ENCODE measurements at regions not wholly inside any gene's neighbourhood (a gene's known extent, or its start where the extent isn't known, plus 50 kb on each side); places are given as distances from the start of the nearest gene placed in this dataset.
"Not testable (repeated sequence)": the region's sequence is repeated elsewhere in the genome, so short reads cannot be mapped to it uniquely, and the experiment has no call there.

GRCh38 chr1:147390185-147390542, 147.7 kb downstream of the CHD1L start (continued):
- TF ChIP-seq REST (IDR thresholded peaks at IDR 0.05) (no peak), CHD2 (IDR thresholded peaks at IDR 0.05; ENCODE audit: low read length, partially characterized antibody) (no peak)

DNA sequence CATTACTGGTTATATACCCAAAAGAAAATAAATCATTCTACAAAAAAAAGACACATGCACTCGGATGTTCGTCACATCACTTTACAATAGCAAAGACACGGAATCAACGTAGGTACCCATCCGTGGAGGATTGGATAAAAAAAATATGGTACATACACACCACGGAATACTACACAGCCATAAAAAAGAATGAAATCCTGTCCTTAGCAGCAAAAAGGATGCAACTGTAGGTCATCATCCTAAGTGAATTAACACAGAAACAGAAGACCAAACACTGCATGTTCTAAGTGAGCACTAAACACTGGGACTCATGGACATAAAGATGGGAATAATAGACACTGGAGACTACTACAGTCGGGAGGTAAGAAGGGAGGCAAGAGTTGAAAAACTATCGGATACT, 148.6 kb downstream of the CHD1L start:
- Histone ChIP-seq H3K4me3 (no peak overlapping the region), H3K4me2 (no peak overlapping the region), H3K4me1 (no peaks in the 10 kb centered on the region), H3K9me3 (no peaks in the 10 kb centered on the region; the same call in 2 of the 3 replicates), H3K27ac (no peak overlapping the region)
- ATAC-seq (no peak), DNase-seq (ENCODE audit: low read depth in 1 of 2, low spot score in 1 of 2) (no peak), FAIRE-seq (no peak)
- ChIA-PET POLR2A (no interaction called here), CTCF (no interaction called here)
- TF ChIP-seq RNF2 (IDR thresholded peaks at IDR 0.05; ENCODE audit: borderline replicate concordance, low read depth) (no peak), POLR2AphosphoS2 (conservative IDR thresholded peaks at IDR 0.05; ENCODE audit: low read length) (no peak), EP300 (IDR thresholded peaks at IDR 0.05) (no peak), HEYL (CRISPR knock-in tag; IDR thresholded peaks at IDR 0.05) (no peak), HOXB5 (CRISPR knock-in tag; IDR thresholded peaks at IDR 0.05) (no peak), MAX (IDR thresholded peaks at IDR 0.05) (no peak), MAFK (IDR thresholded peaks at IDR 0.05; ENCODE audit: partially characterized antibody) (no peak), HOXA7 (CRISPR knock-in tag; IDR thresholded peaks at IDR 0.05) (no peak), CEBPB (IDR thresholded peaks at IDR 0.05) (no peak), ZFP36 (IDR thresholded peaks at IDR 0.05; ENCODE audit: borderline replicate concordance, partially characterized antibody) (no peak), CBX8 (IDR thresholded peaks at IDR 0.05) (no peak), HDAC2 (IDR thresholded peaks at IDR 0.05) (no peak), POLR2A (IDR thresholded peaks at IDR 0.05; ENCODE audit: low read length) (no peak), HOXB13 (CRISPR knock-in tag; IDR thresholded peaks at IDR 0.05; ENCODE audit: low read depth) (no peak), CHD2 (IDR thresholded peaks at IDR 0.05; ENCODE audit: low read length, partially characterized antibody) (no peak), JUN (IDR thresholded peaks at IDR 0.05) (no peak), TFCP2L1 (CRISPR knock-in tag; IDR thresholded peaks at IDR 0.05) (no peak)
- TF ChIP-seq, protein P1, sequence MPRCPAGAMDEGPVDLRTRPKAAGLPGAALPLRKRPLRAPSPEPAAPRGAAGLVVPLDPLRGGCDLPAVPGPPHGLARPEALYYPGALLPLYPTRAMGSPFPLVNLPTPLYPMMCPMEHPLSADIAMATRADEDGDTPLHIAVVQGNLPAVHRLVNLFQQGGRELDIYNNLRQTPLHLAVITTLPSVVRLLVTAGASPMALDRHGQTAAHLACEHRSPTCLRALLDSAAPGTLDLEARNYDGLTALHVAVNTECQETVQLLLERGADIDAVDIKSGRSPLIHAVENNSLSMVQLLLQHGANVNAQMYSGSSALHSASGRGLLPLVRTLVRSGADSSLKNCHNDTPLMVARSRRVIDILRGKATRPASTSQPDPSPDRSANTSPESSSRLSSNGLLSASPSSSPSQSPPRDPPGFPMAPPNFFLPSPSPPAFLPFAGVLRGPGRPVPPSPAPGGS (IDR thresholded peaks at IDR 0.05) = no peak
- TF ChIP-seq, protein P2, sequence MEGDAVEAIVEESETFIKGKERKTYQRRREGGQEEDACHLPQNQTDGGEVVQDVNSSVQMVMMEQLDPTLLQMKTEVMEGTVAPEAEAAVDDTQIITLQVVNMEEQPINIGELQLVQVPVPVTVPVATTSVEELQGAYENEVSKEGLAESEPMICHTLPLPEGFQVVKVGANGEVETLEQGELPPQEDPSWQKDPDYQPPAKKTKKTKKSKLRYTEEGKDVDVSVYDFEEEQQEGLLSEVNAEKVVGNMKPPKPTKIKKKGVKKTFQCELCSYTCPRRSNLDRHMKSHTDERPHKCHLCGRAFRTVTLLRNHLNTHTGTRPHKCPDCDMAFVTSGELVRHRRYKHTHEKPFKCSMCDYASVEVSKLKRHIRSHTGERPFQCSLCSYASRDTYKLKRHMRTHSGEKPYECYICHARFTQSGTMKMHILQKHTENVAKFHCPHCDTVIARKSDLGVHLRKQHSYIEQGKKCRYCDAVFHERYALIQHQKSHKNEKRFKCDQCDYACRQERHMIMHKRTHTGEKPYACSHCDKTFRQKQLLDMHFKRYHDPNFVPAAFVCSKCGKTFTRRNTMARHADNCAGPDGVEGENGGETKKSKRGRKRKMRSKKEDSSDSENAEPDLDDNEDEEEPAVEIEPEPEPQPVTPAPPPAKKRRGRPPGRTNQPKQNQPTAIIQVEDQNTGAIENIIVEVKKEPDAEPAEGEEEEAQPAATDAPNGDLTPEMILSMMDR (IDR thresholded peaks at IDR 0.05) = no peak
- TF ChIP-seq, protein P3, sequence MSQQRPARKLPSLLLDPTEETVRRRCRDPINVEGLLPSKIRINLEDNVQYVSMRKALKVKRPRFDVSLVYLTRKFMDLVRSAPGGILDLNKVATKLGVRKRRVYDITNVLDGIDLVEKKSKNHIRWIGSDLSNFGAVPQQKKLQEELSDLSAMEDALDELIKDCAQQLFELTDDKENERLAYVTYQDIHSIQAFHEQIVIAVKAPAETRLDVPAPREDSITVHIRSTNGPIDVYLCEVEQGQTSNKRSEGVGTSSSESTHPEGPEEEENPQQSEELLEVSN (IDR thresholded peaks at IDR 0.05; ENCODE audit: borderline replicate concordance, low read depth) = no peak
- 20% methylated on average over 8 of the region's 8 CpGs for WGBS (ENCODE audit: missing lambda C conversion rate)

DNA sequence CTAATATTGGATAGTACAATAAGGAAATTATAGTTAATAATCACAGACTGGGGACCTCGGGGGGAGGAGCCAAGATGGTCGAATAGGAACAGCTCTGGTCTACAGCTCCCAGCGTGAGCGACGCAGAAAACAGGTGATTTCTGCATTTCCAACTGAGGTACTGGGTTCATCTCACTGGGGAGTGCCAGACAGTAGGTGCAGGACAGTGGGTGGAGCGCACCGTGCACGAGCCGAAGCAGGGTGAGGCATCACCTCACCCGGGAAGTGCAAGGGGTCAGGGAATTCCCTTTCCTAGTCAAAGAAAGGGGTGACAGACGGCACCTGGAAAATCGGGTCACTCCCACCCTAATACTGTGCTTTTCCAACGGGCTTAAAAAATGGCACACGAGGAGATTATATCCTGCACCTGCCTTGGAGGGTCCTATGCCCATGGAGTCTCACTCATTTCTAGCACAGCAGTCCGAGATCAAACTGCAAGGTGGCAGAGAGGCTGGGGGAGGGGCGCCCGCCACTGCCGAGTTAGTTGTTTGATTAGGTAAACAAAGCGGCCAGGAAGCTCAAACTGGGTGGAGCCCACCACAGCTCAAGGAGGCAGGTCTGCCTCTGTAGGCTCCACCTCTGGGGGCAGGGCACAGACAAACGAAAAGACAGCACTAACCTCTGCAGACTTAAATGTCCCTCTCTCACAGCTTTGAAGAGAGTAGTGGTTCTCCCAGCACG, 138.8 kb upstream of the BCL9 start:
- FAIRE-seq; POLR2A ChIA-PET; H3K27ac ChIP-seq; H3K4me1 ChIP-seq; ATAC-seq; H3K9me3 ChIP-seq; DNase-seq (ENCODE audit: low read depth in 1 of 2, low spot score in 1 of 2): not testable (repeated sequence)
- CTCF ChIA-PET = interaction anchor here (0.8 kb wide), 1 partner anchor 12 kb away, joined by 3 read pairs; no protein-coding TSS in a partner anchor
- Histone ChIP-seq H3K4me3 (peak overlapping the region; percentile 36; the same call in 2 of the 3 replicates), H3K4me2 (peak overlapping the region; percentile 71)
- 3% methylated on average over 20 of the region's 21 CpGs for WGBS (ENCODE audit: missing lambda C conversion rate)

DNA sequence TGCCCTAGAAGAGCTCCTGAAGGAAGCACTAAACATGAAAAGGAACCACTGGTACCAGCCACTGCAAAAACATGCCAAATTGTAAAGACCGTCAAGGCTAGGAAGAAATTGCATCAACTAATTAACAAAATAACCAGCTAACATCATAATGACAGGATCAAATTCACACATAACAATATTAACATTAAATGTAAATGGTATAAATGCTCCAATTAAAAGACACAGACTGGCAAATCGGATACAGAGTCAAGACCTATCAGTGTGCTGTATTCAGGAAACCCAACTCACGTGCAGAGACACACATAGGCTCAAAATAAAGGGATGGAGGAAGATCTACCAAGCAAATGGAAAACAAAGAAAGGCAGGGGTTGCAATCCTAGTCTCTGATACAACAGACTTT, 137.0 kb upstream of the BCL9 start:
- POLR2A ChIA-PET; DNase-seq (ENCODE audit: low read depth in 1 of 2, low spot score in 1 of 2): not testable (repeated sequence)
- WGBS (ENCODE audit: missing lambda C conversion rate) = 27% methylated on average over 3 of the region's 3 CpGs

More for the DNA sequence above, 137.0 kb upstream of the BCL9 start:
- FAIRE-seq, CTCF ChIA-PET, H3K9me3 ChIP-seq, ATAC-seq, H3K4me1 ChIP-seq, H3K27ac ChIP-seq, H3K4me2 ChIP-seq, H3K4me3 ChIP-seq: not testable (repeated sequence)
